ENCODE measurements at regions not wholly inside any gene's neighbourhood (a gene's known extent, or its start where the extent isn't known, plus 50 kb on each side); places are given as distances from the start of the nearest gene placed in this dataset.
"Not testable (repeated sequence)": the region's sequence is repeated elsewhere in the genome, so short reads cannot be mapped to it uniquely, and the experiment has no call there.

DNA sequence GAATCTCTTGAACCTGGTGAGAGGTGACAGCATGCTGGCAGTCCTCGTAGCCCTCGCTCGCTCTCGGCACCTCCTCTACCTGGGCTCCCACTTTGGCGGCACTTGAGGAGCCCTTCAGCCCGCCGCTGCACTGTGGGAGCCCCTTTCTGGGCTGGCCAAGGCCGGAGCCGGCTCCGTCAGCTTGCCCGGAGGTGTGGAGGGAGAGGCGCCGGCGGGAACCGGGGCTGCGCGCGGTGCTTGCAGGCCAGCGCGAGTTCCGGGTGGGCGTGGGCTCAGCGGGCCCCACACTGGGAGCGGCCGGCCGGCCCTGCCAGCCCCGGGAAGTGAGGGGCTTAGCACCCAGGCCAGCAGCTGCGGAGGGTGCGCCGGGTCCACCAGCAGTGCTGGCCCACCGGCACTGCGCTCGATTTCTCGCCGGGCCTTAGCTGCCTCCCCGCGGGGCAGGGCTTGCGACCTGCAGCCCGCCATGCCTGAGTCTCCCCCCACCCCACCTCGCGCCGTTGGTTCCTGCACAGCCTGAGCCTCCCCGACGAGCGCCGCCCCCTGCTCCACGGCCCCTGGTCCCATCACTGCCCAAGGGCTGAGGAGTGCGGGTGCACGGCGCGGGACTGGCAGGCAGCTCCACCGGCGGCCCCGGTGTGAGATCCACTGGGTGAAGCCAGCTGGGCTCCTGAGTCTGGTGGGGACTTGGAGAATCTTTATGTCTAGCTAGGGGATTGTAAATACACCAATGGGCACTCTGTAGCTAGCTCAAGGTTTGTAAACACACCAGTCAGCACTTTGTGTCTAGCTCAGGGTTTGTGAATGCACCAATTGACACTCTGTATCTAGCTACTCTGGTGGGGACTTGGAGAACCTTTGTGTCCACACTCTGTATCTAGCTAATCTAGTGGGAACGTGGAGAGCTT is 328.3 kb upstream of the KLF4 start:
- H3K23me2 ChIP-seq (ENCODE audit: insufficient read length, low read depth, low read length, poor library complexity, severe bottlenecking); DNase-seq; H3K23ac ChIP-seq (ENCODE audit: insufficient read length, low read depth, low read length); H3K4me1 ChIP-seq (ENCODE audit: insufficient read depth, low read length); H2BK12ac ChIP-seq (ENCODE audit: insufficient read length, low read depth, low read length); H2AK5ac ChIP-seq (ENCODE audit: insufficient read length, low read length); H3K56ac ChIP-seq (ENCODE audit: insufficient read length, low read depth, low read length); H3K27me3 ChIP-seq (ENCODE audit: insufficient read depth, low read length); H3K4me2 ChIP-seq (ENCODE audit: insufficient read depth, insufficient read length, low read length); H3K27ac Mint-ChIP-seq; H4K91ac ChIP-seq (ENCODE audit: insufficient read length, low read depth, low read length); H3T11ph ChIP-seq (ENCODE audit: low read length); H4K20me1 ChIP-seq (ENCODE audit: control insufficient read depth, insufficient read depth, insufficient read length); H3K79me1 ChIP-seq (ENCODE audit: insufficient read depth, low read depth, low read length, poor library complexity, severe bottlenecking); H3K27ac ChIP-seq (ENCODE audit: insufficient read length, low read depth, low read length); H3K4ac ChIP-seq (ENCODE audit: low read depth, low read length); H3K27me3 Mint-ChIP-seq (ENCODE audit: low read depth); H2AFZ ChIP-seq (ENCODE audit: low read length); H3K9ac ChIP-seq (ENCODE audit: extremely low read depth, insufficient read length, low read length); H4K5ac ChIP-seq (ENCODE audit: insufficient read length, low read depth, low read length); H3K18ac ChIP-seq (ENCODE audit: insufficient read length, low read depth, low read length); H3K79me2 ChIP-seq (ENCODE audit: insufficient read depth, low read length); H2BK120ac ChIP-seq (ENCODE audit: low read depth, low read length, poor library complexity, severe bottlenecking); H3K14ac ChIP-seq (ENCODE audit: insufficient read depth, low read length); H4K8ac ChIP-seq (replicated peaks; ENCODE audit: insufficient read length, low read depth, low read length); H2BK5ac ChIP-seq (ENCODE audit: insufficient read length, low read length); H3K9me3 Mint-ChIP-seq; H3K4me3 Mint-ChIP-seq; H2BK20ac ChIP-seq (ENCODE audit: low read depth, low read length, poor library complexity, severe bottlenecking); H3K9me3 ChIP-seq (ENCODE audit: control insufficient read depth, low read depth, low read length); H2BK15ac ChIP-seq (ENCODE audit: low read depth, low read length): not testable (repeated sequence)
- H3K36me3 Mint-ChIP-seq (ENCODE audit: insufficient read depth in 1 of 3, low read depth in 3 of 3) = peaks cover 0 to 11% (median 0%) of the 10 kb centered on the region in 3 experiments; a peak in 3 of 7 replicates
- no CpG with 5 or more reads among the region's 55 CpGs for WGBS (ENCODE audit: extremely low coverage, insufficient read length, low lambda C conversion rate)
- H3K4me1 Mint-ChIP-seq = peaks cover 25 to 30% of the 10 kb centered on the region in 2 experiments
